Upper lobe of left lung (tissue), 6 donors: ENCODE measurements at regions not wholly inside any gene's neighbourhood (a gene's known extent, or its start where the extent isn't known, plus 50 kb on each side); places are given as distances from the start of the nearest gene placed in this dataset.

Experiments
- ATAC-seq, 2 donors: fragments of 200-7000 bp; cut with Tn5 transposase; one replicate each; pipeline ENCODE4 v1.9.1; 2022; ENCODE audit warnings: mild to moderate bottlenecking in 2 of 2, moderate library complexity in 2 of 2; ENCODE audit not compliant: low FRiP score in 2 of 2
- DNase-seq, 2 donors: peaks; one replicate each; pipeline ENCODE4 v3.0.0-alpha.2; 2019 to 2020
- H3K27ac ChIP-seq, 4 donors: fragments of 200-600 bp; sonication (generic); one replicate each; pipeline ENCODE4 v1.5.1; 2016 to 2019
- H3K27me3 ChIP-seq, 4 donors: fragments of 200-600 bp; sonication (generic); one replicate each; pipeline ENCODE4 v1.5.1; 2017 to 2019
- H3K36me3 ChIP-seq, 4 donors: fragments of 200-600 bp; sonication (generic); one replicate each; pipeline ENCODE4 v1.5.1; 2016 to 2019
- H3K4me1 ChIP-seq, 4 donors: fragments of 200-600 bp; sonication (generic); one replicate each; pipeline ENCODE4 v1.5.1; 2018 to 2019
- H3K4me3 ChIP-seq, 4 donors: fragments of 200-600 bp; sonication (generic); one replicate each; pipeline ENCODE4 v1.5.1; 2017 to 2019; ENCODE audit warnings: mild to moderate bottlenecking in 2 of 4, moderate library complexity in 1 of 4
- H3K9me3 ChIP-seq, 4 donors: fragments of 200-600 bp; sonication (generic); one replicate each; pipeline ENCODE4 v1.5.1; 2018 to 2019
- EP300 ChIP-seq, 4 donors: sonication (generic); formaldehyde crosslinking; IDR thresholded peaks; one replicate each; pipeline ENCODE4 v1.5.1; 2017; ENCODE audit warnings: antibody characterized with exemption in 4 of 4, control low read depth in 2 of 4
- POLR2A ChIP-seq, 4 donors: fragments of 450-650 bp; IDR thresholded peaks; one replicate each; pipeline ENCODE4 v1.5.1; 2016 to 2017; ENCODE audit warnings: antibody characterized with exemption in 4 of 4, mild to moderate bottlenecking in 2 of 4
- POLR2AphosphoS5 ChIP-seq, 2 donors: sonication (generic); formaldehyde crosslinking; IDR thresholded peaks; one replicate each; pipeline ENCODE4 v1.5.1; 2017; ENCODE audit warnings: antibody characterized with exemption in 2 of 2
- WGBS, 2 donors: methylation state at CpG; one replicate each; pipeline ENCODE4 v1.1.5; 2017 to 2018; 5-methylcytosine and 5-hydroxymethylcytosine counted together
- TF ChIP-seq, protein P1 (sequence below), 6 experiments: fragments of 450-650 bp in 4 of 6; fragments of 200-600 bp in 2 of 6; sonication (generic) in 2 of 6; IDR thresholded peaks; one replicate each; pipeline ENCODE4 v1.5.1; 2016 to 2019; ENCODE audit warnings: antibody characterized with exemption in 6 of 6
- donor health status: DM: no; HTN: no; CAD: no; lungs with moderate emphysema.
- donor health status: DM: no; HTN: yes; CAD: no; lungs with severe emphysema.

DNA sequence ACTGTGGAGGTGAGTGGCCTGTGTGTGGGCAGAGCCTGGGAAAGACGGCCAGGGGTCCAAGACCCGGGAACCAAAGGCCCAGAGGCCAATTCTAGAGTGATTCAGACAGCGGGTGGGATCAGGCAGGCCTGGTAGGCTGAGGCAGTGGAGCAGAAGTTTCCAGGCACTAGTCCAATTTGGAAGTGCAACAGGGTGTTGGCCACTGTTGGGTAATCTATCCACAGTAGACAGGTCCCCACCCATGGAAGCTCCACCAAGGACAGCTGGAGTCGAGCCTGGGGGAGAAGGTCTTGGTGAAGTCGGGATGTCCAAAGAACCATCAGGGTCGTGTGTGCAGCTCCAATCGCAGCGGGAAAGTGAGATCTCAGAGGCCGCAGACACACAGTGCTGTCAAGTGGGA is 125.8 kb upstream of the COPS8 start:
- 87 to 89% methylated on average over 8 to 9 of the region's 9 CpGs for WGBS, 2 donors
- Histone ChIP-seq H3K36me3 (no peaks in the 10 kb centered on the region), H3K27me3 (no peaks in the 10 kb centered on the region), H3K4me1 (no peaks in the 10 kb centered on the region), H3K4me3 (no peak overlapping the region), H3K9me3 (no peaks in the 10 kb centered on the region), H3K27ac (no peak overlapping the region)
- peak; percentile 27 to 87 for ATAC-seq
- TF ChIP-seq EP300 (IDR thresholded peaks at IDR 0.05) (no peak), POLR2AphosphoS5 (IDR thresholded peaks at IDR 0.05) (no peak), POLR2A (IDR thresholded peaks at IDR 0.05) (no peak)
- TF ChIP-seq, protein P1, sequence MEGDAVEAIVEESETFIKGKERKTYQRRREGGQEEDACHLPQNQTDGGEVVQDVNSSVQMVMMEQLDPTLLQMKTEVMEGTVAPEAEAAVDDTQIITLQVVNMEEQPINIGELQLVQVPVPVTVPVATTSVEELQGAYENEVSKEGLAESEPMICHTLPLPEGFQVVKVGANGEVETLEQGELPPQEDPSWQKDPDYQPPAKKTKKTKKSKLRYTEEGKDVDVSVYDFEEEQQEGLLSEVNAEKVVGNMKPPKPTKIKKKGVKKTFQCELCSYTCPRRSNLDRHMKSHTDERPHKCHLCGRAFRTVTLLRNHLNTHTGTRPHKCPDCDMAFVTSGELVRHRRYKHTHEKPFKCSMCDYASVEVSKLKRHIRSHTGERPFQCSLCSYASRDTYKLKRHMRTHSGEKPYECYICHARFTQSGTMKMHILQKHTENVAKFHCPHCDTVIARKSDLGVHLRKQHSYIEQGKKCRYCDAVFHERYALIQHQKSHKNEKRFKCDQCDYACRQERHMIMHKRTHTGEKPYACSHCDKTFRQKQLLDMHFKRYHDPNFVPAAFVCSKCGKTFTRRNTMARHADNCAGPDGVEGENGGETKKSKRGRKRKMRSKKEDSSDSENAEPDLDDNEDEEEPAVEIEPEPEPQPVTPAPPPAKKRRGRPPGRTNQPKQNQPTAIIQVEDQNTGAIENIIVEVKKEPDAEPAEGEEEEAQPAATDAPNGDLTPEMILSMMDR (IDR thresholded peaks at IDR 0.05) = no peak
- DNase-seq = no peak

DNA sequence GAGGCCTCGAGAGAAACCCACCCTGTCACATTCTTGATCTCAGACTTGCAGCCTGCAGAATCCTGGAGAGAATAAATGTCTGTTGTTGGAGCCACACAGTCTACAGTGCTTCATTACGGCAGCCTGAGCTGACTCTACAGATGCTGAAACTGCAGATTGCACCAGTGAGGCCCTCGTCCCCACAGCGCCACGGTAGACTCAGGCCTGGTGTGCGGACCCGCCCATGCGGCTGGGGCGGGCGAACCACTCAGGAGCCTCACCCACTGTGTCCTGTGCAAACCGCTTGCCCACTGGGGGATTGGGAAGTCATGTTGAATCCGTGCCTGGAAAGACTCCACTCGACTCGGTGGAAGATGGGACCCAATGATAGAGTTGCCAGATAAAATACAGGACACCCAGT is 125.2 kb upstream of the COPS8 start:
- 93 to 95% methylated on average over 14 of the region's 14 CpGs for WGBS, 2 donors
- no peak overlapping the region for H3K27ac ChIP-seq
- H3K4me1 ChIP-seq = no peaks in the 10 kb centered on the region
- H3K9me3 ChIP-seq = no peaks in the 10 kb centered on the region
- H3K27me3 ChIP-seq = no peaks in the 10 kb centered on the region
- no peaks in the 10 kb centered on the region for H3K36me3 ChIP-seq
- H3K4me3 ChIP-seq = no peak overlapping the region
- ATAC-seq (no peak), DNase-seq (peak in 1 of 2 donors; percentile 49)
- TF ChIP-seq POLR2A (IDR thresholded peaks at IDR 0.05) (no peak), EP300 (IDR thresholded peaks at IDR 0.05) (no peak), POLR2AphosphoS5 (IDR thresholded peaks at IDR 0.05) (no peak)
- TF ChIP-seq, protein P1 (IDR thresholded peaks at IDR 0.05) = no peak

DNA sequence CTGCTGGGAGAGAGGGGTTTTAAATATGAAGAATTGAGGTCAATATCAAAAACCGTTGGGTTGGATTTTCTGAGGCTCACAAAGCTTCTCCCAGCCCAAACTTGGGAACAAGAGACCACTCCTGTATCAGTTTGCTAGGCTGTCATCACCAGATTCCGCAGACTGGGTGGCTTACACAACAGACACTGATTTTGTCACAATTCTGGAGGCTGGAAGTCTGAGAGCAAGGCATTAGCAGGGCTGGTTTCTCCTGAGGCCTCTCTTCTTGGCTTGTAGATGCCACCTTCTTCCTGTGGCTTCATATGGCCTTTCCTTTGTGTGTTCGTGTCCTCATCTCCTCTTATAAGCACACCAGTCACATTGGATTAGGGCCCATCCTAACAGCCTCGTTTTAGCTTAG is 122.9 kb upstream of the COPS8 start:
- Histone ChIP-seq H3K27ac (no peak overlapping the region), H3K27me3 (no peaks in the 10 kb centered on the region), H3K9me3 (no peaks in the 10 kb centered on the region), H3K4me1 (peaks cover 0 to 4% (median 0%) of the 10 kb centered on the region in 4 donors), H3K36me3 (no peaks in the 10 kb centered on the region), H3K4me3 (no peak overlapping the region)
- ATAC-seq (no peak), DNase-seq (no peak)
- no peak for TF ChIP-seq POLR2AphosphoS5 (IDR thresholded peaks at IDR 0.05)
- no peak for TF ChIP-seq EP300 (IDR thresholded peaks at IDR 0.05)
- no peak for TF ChIP-seq POLR2A (IDR thresholded peaks at IDR 0.05)
- TF ChIP-seq, protein P1 (IDR thresholded peaks at IDR 0.05) = no peak
- WGBS, 2 donors = 92 to 98% methylated on average over 4 of the region's 4 CpGs

DNA sequence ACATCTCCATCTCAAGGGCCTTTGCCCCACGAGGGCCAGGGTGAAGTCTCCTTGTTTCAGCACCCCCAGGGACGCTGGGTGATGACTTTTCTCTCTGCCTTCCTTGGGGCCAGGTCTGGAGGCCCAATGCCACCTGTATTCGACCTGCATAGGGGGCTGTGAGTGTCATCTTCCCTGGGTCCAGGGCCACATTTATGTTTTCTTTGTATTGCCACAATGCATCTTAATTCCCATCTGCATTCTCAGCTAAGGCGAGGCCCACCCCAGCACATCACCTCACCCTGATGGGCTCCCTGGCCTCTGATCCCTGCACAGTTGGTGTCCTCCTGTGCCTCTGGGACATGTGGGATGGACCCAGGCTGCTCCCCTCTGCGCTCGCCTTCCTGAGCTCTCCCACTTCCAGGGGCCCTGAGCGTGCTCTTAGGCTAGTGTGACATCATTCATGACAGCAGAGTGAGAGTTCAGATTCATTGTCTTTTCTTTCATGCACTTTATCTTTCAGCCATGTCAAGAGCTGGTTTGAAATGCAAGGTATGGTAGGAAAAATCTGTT is 122.0 kb upstream of the COPS8 start:
- no peak for TF ChIP-seq POLR2A (IDR thresholded peaks at IDR 0.05)
- TF ChIP-seq, protein P1 (IDR thresholded peaks at IDR 0.05) = no peak
- TF ChIP-seq EP300 (IDR thresholded peaks at IDR 0.05) = no peak
- no peak for TF ChIP-seq POLR2AphosphoS5 (IDR thresholded peaks at IDR 0.05)
- Histone ChIP-seq H3K4me3 (no peak overlapping the region), H3K9me3 (no peaks in the 10 kb centered on the region), H3K27ac (no peak overlapping the region), H3K36me3 (no peaks in the 10 kb centered on the region), H3K27me3 (no peaks in the 10 kb centered on the region), H3K4me1 (peaks cover 0 to 4% (median 0%) of the 10 kb centered on the region in 4 donors)
- WGBS, 2 donors = 85 to 89% methylated on average over 7 of the region's 7 CpGs
- DNase-seq (no peak), ATAC-seq (no peak)

DNA sequence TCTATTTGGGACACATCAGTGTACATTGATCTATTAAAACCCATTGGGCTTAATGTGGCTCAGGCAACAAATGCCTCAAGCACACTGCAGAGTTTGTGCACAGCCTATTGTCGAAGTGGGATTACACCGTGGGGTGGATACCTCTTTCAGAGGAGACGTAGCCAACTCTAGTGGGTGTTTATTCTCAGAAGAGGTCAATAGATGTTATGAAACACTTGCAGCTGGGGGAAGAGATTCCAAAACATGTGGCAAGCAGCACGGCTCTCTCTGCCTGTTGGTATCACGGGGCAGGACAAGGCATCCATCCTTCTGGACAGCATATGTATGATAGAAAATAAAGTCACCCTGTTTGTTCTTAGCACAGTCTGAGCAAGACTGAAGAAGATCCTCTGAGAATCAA is 121.4 kb upstream of the COPS8 start:
- no peak for DNase-seq
- no peaks in the 10 kb centered on the region for H3K36me3 ChIP-seq
- TF ChIP-seq POLR2AphosphoS5 (IDR thresholded peaks at IDR 0.05) (no peak), POLR2A (IDR thresholded peaks at IDR 0.05) (no peak), EP300 (IDR thresholded peaks at IDR 0.05) (no peak)
- TF ChIP-seq, protein P1 (IDR thresholded peaks at IDR 0.05) = no peak
- H3K27me3 ChIP-seq = no peaks in the 10 kb centered on the region
- ATAC-seq = peak in 1 of 2 donors; percentile 65
- peaks cover 0 to 4% (median 0%) of the 10 kb centered on the region in 4 donors for H3K4me1 ChIP-seq
- no peak overlapping the region for H3K4me3 ChIP-seq
- no peaks in the 10 kb centered on the region for H3K9me3 ChIP-seq
- WGBS, 2 donors = 68 to 76% methylated on average over 5 of the region's 5 CpGs
- H3K27ac ChIP-seq = no peak overlapping the region
